ENCODE measurements at regions not wholly inside any gene's neighbourhood (a gene's known extent, or its start where the extent isn't known, plus 50 kb on each side); places are given as distances from the start of the nearest gene placed in this dataset.

- TF ChIP-seq, protein P1, sequence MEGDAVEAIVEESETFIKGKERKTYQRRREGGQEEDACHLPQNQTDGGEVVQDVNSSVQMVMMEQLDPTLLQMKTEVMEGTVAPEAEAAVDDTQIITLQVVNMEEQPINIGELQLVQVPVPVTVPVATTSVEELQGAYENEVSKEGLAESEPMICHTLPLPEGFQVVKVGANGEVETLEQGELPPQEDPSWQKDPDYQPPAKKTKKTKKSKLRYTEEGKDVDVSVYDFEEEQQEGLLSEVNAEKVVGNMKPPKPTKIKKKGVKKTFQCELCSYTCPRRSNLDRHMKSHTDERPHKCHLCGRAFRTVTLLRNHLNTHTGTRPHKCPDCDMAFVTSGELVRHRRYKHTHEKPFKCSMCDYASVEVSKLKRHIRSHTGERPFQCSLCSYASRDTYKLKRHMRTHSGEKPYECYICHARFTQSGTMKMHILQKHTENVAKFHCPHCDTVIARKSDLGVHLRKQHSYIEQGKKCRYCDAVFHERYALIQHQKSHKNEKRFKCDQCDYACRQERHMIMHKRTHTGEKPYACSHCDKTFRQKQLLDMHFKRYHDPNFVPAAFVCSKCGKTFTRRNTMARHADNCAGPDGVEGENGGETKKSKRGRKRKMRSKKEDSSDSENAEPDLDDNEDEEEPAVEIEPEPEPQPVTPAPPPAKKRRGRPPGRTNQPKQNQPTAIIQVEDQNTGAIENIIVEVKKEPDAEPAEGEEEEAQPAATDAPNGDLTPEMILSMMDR (IDR thresholded peaks at IDR 0.05), result no peak
- TF ChIP-seq POLR2AphosphoS5 (IDR thresholded peaks at IDR 0.05; ENCODE audit: insufficient read depth in 1 of 2, low read depth in 1 of 2) (no peak), POLR2A (IDR thresholded peaks at IDR 0.05) (no peak)
These were observed 453.1 kb downstream of the TRAM1L1 start for GRCh38 chr4:116632269-116632668.

All from vagina (tissue), 2 donors.